GM19351 (cell line): ENCODE measurements at regions not wholly inside any gene's neighbourhood (a gene's known extent, or its start where the extent isn't known, plus 50 kb on each side); places are given as distances from the start of the nearest gene placed in this dataset.
"Not testable (repeated sequence)": the region's sequence is repeated elsewhere in the genome, so short reads cannot be mapped to it uniquely, and the experiment has no call there.

Source experiments
- ATAC-seq: cut with Tn5 transposase; IDR thresholded peaks from one replicate; pipeline ENCODE4 v1.9.1; 2021; ENCODE audit warnings: mild to moderate bottlenecking, moderate library complexity; ENCODE audit not compliant: unreplicated experiment

DNA sequence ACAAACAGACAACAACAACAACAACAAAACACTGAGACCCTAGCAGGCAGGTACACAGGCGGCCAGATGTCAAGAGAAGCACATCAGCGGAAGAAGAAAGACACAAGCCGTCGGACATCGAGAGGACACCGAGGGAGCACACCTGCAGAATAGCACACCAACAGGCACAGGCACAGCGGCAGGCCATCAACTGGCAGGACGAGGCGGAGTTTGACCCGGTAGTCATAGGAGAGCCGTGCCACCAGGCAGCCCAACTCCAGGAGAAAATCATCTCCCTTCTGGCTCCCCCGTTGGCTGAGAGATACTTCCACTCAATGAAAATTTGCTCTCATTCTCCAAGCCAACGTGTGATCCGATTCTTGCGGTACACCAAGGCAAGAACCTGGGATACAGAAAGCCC, 352.1 kb upstream of the IZUMO3 start:
- no peak for ATAC-seq

DNA sequence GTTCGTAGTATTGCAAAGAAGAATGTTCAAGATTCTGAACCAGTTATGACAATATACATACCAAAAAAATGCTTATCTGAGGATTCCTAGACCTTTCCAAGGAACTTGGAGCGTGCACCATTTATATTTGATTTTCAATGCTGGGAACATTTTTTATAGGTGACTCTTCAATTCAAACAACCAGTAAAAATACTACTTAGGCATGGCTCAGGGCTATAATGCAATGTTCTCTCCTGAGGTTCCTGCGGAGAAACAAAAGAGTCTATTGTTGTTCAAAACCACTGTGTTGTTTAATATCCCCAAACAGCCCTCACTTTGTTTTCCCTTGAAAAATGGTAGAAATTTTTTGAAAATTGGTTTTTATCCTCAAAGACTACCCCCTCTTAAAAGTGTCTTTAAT, 335.7 kb upstream of the IZUMO3 start:
- ATAC-seq, result no peak

DNA sequence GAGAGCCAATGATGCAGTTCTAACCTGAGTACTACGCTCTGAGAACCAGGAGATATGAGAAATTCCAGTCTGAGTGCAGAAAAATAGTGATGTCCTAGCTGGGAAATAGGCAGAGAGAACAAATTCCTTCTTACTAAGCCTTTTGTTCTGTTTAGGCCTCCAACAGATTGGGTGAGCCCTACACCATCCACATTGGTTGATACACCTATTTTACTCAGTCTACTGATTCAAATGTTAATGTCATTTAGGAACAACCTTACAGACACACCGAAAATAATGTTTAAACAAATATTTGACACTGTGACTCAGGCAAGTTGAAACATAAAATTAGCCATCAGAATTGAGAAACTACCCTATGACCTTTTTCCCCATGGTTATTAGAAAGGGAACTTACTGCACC, 333.9 kb upstream of the IZUMO3 start:
- no peak for ATAC-seq

GRCh38 chr9:24856601-24857000, 310.9 kb upstream of the IZUMO3 start:
- ATAC-seq, result not testable (repeated sequence)

DNA sequence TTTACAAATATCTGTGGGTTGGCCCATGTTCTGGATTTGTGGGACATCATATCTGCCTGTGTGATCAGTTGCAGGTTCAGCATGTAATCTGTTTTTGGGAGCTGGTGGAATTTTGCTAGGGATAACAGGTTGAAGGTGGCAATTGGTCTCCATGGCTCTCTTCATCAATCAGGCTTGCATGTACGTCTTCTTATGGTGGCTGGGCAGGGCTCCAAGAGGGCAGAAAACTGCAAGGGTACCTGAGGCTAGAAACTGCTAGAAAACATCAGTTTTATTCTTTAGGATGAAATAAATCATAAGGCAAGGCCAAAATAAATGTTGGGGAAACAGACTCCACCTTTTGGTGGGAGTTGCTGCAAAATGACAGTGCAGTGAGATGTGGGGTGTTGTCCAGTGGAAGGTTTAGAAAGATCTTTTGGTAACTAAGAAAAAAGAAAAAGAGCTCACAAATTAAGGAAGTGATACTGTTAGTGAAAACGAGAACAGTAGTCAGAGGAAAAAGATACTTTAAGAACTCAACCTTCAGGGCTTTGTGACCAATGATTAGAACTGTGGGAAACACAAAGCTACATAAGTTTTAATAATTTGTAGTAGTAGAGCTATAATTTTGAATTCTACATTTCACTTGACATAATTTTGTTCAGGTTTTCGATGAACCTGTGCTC, 300.7 kb upstream of the IZUMO3 start:
- peak; percentile 80 for ATAC-seq

- ATAC-seq, result no peak
These were observed 298.5 kb upstream of the IZUMO3 start for GRCh38 chr9:24844217-24844616.

GRCh38 chr9:24841993-24842392, 296.3 kb upstream of the IZUMO3 start:
- ATAC-seq, result no peak

DNA sequence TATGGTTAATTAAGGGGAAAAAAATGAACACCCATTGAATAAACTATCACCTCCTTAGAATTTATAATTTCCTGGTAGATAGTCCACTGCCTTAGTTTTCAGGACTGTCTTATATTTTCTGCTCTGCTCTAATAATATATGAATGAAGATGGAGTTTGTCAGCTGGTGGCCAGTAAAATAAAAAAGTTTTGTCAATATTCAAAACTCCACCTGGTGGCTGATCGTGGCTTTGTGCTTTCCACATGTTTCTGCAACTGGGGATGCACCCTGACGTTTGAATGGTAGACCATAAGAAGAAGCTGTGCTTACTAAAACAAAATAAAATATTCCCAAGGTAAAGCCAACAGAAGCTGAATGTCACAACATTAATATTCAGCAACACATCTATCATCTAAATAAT, 286.6 kb upstream of the IZUMO3 start:
- no peak for ATAC-seq

GRCh38 chr9:24828687-24829086, 283.0 kb upstream of the IZUMO3 start:
- ATAC-seq, result no peak

DNA sequence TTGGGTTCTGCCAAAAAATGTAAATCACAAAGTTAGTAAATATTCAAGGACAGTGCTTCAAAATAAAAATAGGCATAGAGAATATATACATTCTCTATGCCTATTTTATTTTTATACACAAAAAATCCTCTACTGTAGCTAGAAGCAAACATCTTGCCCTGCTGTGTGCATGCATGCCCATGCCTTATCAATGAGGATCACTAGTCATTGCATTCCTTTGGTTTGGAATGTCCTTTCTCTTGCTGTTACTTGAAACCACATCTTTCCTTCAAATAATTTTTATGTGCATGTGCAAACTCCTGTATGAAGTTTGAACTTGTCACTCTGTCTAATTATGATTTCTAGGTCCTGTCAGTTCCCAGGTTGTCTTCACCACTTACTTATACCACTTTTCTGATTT, 278.9 kb upstream of the IZUMO3 start:
- ATAC-seq, result no peak

DNA sequence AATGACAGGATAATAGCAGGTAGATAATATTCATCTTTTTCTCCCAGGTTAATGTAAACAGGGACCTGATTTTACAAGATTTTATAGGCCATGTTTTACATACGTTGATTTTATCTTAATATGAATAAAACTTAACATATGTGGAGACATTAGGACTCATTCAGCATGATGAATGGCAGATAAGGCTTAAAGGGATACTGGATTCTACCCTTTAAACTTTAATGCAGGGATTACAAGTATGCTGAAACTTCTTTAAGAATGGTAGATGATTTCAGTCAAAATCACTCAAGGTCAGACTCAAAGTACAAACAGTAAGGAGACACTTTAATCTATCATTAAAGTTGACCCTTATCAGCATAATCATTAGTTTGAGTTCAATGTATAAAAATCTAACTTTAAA, 274.5 kb upstream of the IZUMO3 start:
- no peak for ATAC-seq

DNA sequence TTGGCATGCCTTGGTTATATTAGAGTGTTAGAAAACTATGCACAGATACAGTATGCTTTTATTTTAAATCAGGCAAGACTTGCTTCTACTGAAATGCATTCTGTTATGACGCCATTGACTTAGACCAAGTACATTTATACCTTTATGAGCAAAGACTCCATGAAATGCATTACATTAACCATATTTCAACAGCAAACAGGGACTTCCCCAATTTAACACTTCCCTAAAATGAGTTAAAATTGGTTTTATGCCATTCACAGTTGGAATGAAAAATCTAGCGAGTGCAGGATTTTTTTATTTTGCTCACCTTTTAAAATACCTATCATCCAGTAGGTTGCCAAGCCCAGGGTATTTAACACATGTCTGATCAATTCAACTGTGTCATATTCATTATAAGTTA, 272.1 kb upstream of the IZUMO3 start:
- no peak for ATAC-seq

GRCh38 chr9:24816006-24816405, 270.3 kb upstream of the IZUMO3 start:
- ATAC-seq, result no peak

DNA sequence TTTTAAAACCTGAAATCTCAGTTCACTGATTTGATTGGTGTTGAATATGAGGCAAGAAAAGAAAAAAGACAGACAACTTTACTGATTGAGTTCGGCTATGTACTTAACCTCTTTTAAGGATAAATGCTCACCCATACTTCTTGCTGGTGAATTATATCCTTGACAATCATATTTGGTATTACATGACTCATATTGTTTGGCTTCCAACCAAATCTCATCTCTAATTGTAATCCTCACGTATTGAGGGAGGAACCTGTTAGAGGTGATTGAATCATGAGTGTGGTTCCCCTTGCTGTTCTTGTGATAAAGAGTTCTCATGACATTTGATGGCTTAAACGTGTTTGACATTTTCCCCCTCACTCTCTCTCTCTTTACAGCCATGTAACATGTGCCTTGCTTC, 255.6 kb upstream of the IZUMO3 start:
- ATAC-seq, result no peak

DNA sequence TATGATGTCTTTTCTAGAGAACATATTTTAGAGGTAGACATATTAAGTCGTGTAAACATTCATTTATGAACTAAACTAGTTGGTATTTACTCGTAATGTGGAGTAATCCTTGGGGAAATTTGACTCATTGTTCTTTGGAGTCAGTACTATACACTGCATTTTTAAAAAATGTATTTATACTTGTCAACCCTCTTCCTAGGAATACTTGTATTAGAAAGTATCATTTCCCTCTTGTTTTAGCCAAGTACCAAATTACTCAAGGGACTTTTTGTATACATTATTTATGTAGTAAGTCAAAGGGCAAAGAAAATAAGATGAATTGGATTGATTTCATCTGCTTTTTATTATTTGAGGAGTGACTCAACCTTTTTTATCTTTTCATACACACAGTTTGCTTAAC, 248.1 kb upstream of the IZUMO3 start:
- ATAC-seq, result no peak

DNA sequence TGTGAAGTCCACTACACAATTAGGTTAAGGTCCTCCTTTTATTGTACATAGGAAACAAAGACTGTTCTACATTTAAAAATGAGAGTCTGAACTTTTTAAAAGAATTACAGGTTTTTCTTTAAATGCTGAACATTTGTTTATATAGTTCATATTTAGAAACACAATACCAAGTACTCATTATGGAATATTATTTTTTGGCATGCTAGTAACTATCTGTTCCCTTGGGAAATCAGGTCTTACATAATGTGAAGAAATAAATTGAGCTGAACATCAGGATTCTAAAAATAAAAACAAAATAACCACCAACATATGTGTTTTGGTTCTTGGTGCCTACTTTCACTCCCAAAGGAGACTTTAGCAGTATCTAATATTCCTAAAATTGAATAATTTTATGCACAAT, 230.5 kb upstream of the IZUMO3 start:
- no peak for ATAC-seq

GRCh38 chr9:24774199-24774598, 228.5 kb upstream of the IZUMO3 start:
- ATAC-seq, result not testable (repeated sequence)

DNA sequence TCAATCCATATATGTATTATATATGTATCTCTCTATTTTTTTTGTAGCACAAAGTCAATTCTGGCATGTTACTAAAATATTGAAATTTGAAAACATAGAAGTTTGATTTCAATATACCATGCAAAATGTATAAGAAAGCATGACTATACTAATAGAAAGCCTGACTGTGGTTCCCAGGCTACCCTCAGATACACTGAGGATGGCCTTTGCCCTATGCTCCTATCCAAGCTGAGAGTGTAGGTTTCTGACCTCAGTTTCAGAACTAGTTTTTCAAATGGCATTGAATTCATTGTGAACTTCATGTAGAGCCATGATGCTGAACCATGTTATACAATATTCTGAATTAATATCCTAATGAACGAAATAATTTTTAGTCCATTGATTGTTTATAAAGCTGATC, 220.4 kb upstream of the IZUMO3 start:
- no peak for ATAC-seq

DNA sequence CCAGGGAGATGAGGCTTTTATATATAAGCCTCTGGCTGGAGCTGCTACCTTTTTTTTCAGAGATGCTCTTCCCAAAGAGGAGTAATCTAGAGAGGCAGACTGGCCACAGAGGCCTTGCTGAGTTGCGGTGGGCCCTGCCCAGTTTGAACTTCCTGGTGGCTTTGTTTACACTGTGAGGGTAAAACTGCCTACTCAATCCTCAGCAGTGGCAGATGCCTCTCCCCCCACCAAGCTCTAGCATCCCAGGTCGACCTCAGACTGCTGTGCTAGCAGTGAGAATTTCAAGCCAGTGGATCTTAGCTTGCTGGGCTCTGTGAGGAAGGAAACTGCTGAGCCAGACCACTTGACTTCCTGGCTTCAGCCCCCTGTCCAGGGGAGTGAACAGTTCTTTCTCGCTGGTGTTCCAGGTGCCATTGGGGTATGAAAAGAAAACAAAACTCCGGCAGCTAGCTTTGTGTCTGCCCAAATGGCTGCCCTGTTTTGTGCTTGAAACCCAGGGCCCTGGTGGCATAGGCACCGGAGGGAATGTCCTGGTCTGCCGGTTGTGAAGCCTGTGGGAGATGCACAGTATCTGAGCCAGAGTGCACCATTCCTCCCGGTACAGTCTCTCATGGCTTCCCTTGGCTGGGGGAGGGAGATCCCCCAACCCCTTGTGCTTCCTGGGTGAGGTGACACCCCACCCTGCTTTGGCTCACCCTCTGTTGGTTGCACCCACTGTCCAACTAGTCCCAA, 219.5 kb upstream of the IZUMO3 start:
- ATAC-seq, result no peak

DNA sequence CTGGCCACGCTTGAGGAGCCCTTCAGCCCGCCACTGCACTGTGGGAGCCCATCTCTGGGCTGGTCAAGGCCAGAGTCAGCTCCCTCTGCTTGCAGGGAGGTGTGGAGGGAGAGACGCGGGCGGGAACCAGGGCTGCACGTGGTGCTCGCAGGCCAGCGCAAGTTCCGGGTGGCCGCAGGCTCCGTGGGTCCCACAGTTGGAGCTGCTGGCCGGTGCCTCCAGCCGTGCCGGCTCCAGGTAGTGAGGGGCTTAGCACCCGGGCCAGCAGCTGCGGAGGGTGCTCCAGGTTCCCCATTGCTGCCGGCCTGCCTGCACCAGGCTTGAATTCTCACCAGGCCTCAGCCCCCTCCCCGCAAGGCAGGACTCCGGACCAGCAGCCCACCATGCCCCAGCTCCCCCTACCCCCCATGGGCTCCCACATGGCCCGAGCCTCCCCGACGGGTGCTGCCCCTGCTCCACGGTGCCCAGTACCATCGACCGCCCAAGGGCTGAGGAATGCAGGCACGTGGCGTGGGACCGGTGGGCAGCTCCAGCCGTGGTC, 192.8 kb upstream of the IZUMO3 start:
- ATAC-seq, result no peak

GRCh38 chr9:24731754-24732153, 186.1 kb upstream of the IZUMO3 start:
- no peak for ATAC-seq

DNA sequence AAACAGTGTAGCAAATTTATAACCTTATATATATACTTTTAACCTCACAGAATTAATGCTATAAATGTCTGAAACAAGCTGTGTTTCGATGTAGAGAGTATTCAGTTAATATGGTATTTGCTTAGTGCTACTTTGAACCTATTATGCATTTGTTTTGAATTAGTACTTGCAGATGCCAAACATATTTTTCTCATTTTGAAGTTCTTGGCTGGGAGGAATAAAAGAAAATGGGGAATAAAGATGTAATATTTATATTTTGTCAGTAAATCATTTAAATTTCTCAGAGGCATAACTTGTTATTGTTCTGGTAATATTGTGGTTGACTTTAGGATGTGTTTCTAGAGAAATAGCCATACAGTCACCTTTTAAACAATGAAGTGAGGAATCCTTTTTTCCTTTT, 175.9 kb upstream of the IZUMO3 start:
- ATAC-seq, result no peak

DNA sequence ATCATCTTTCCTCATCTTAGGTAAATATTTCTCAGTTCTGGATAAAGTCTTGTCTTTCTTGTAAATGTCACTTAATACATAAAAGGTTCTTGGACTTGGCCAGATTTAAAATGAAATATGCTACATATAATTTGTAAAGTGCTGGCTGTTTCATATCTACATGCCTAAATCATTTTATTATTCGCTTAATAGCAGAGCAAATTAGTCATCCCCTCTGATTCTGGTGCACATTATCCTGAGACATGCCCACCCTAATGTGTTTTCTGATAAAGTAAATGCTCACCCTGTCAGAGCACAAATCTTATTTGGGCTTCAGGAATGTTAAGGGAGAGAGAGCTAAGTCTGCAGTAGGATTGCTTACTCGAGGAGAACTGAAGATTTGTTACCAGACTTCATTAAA, 166.5 kb upstream of the IZUMO3 start:
- no peak for ATAC-seq
